Stomach (tissue), 4 donors: ENCODE measurements at regions not wholly inside any gene's neighbourhood (a gene's known extent, or its start where the extent isn't known, plus 50 kb on each side); places are given as distances from the start of the nearest gene placed in this dataset.

Experiments
- EP300 ChIP-seq: sonication (generic); formaldehyde crosslinking; IDR thresholded peaks from one replicate; pipeline ENCODE4 v1.6.1; 2017; ENCODE audit warnings: antibody characterized with exemption
- POLR2A ChIP-seq, 4 donors: fragments of 450-650 bp; IDR thresholded peaks; one replicate each; pipeline ENCODE4 v1.6.1; 2016; ENCODE audit warnings: antibody characterized with exemption in 4 of 4, control low read depth in 2 of 4, mild to moderate bottlenecking in 1 of 4, moderate library complexity in 1 of 4
- POLR2AphosphoS5 ChIP-seq, 3 donors: sonication (generic); formaldehyde crosslinking; IDR thresholded peaks; one replicate each; pipeline ENCODE4 v1.6.1; 2016; ENCODE audit warnings: antibody characterized with exemption in 3 of 3
- TF ChIP-seq, protein P1 (sequence below), 7 experiments: fragments of 450-650 bp in 4 of 7; fragments of 200-600 bp in 3 of 7; sonication (generic) in 3 of 7; IDR thresholded peaks; one replicate each; pipeline ENCODE4 v1.5.1; 2016 to 2019; ENCODE audit warnings: antibody characterized with exemption in 7 of 7, control low read depth in 2 of 7, mild to moderate bottlenecking in 1 of 7

DNA sequence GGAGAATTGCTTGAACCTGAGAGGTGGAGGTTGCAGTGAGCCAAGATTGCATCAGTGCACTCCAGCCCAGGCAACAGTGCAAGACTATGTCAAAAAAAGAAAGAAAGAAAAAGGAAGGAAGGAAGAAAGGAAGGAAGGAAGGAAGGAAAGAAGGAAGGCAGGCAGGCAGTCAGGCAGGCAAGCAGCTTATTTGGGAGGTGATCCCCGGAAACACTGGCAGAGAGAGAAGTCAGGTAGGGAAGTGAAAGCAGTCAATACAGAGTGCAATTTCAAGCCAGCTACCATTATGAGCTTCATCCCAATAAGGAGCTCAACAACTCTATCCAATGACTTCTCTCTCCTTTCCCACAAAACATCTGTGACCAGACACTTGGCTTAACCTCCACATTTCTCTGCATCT, 83.0 kb upstream of the TBC1D3K start:
- TF ChIP-seq, protein P1, sequence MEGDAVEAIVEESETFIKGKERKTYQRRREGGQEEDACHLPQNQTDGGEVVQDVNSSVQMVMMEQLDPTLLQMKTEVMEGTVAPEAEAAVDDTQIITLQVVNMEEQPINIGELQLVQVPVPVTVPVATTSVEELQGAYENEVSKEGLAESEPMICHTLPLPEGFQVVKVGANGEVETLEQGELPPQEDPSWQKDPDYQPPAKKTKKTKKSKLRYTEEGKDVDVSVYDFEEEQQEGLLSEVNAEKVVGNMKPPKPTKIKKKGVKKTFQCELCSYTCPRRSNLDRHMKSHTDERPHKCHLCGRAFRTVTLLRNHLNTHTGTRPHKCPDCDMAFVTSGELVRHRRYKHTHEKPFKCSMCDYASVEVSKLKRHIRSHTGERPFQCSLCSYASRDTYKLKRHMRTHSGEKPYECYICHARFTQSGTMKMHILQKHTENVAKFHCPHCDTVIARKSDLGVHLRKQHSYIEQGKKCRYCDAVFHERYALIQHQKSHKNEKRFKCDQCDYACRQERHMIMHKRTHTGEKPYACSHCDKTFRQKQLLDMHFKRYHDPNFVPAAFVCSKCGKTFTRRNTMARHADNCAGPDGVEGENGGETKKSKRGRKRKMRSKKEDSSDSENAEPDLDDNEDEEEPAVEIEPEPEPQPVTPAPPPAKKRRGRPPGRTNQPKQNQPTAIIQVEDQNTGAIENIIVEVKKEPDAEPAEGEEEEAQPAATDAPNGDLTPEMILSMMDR (IDR thresholded peaks at IDR 0.05): no peak
- TF ChIP-seq POLR2AphosphoS5 (IDR thresholded peaks at IDR 0.05): no peak
- no peak for TF ChIP-seq POLR2A (IDR thresholded peaks at IDR 0.05)
- TF ChIP-seq EP300: no peak
